GM21529 (cell line): ENCODE measurements at regions not wholly inside any gene's neighbourhood (a gene's known extent, or its start where the extent isn't known, plus 50 kb on each side); places are given as distances from the start of the nearest gene placed in this dataset.

Source experiments
- ATAC-seq: cut with Tn5 transposase; IDR thresholded peaks from one replicate; pipeline ENCODE4 v1.9.1; 2021; ENCODE audit not compliant: unreplicated experiment

- no peak for ATAC-seq
Measured at GRCh38 chr13:63041640-63042414, 1626.2 kb upstream of the PCDH20 start.

- ATAC-seq = no peak
Measured at GRCh38 chr13:63026285-63026797, 1610.7 kb upstream of the PCDH20 start.

GRCh38 chr13:63025741-63026140 lies 1610.1 kb upstream of the PCDH20 start:
- ATAC-seq = no peak

GRCh38 chr13:63024458-63024857 lies 1608.8 kb upstream of the PCDH20 start:
- no peak for ATAC-seq

- no peak for ATAC-seq
Measured at GRCh38 chr13:63011996-63012395, 1596.3 kb upstream of the PCDH20 start.

- ATAC-seq = no peak
Measured at GRCh38 chr13:63010072-63010658, 1594.5 kb upstream of the PCDH20 start.

GRCh38 chr13:63005625-63006024 lies 1590.0 kb upstream of the PCDH20 start:
- ATAC-seq = no peak

GRCh38 chr13:62997696-62998095 lies 1582.0 kb upstream of the PCDH20 start:
- ATAC-seq = no peak

GRCh38 chr13:62997038-62997599 lies 1581.5 kb upstream of the PCDH20 start:
- no peak for ATAC-seq

GRCh38 chr13:62973804-62974203 lies 1558.2 kb upstream of the PCDH20 start:
- ATAC-seq = no peak

- no peak for ATAC-seq
Measured at GRCh38 chr13:62964522-62964921, 1548.9 kb upstream of the PCDH20 start.

- ATAC-seq = no peak
Measured at GRCh38 chr13:62960723-62961122, 1545.1 kb upstream of the PCDH20 start.

GRCh38 chr13:62933809-62934208 lies 1518.2 kb upstream of the PCDH20 start:
- no peak for ATAC-seq

- no peak for ATAC-seq
Measured at GRCh38 chr13:62932256-62932883, 1516.7 kb upstream of the PCDH20 start.

- ATAC-seq = no peak
Measured at GRCh38 chr13:62931853-62932252, 1516.2 kb upstream of the PCDH20 start.

GRCh38 chr13:62924395-62924794 lies 1508.7 kb upstream of the PCDH20 start:
- ATAC-seq = no peak

- ATAC-seq = no peak
Measured at GRCh38 chr13:62920159-62920558, 1504.5 kb upstream of the PCDH20 start.

- ATAC-seq = no peak
Measured at GRCh38 chr13:62919491-62919890, 1503.8 kb upstream of the PCDH20 start.

- no peak for ATAC-seq
Measured at GRCh38 chr13:62910541-62911060, 1495.0 kb upstream of the PCDH20 start.

GRCh38 chr13:62908321-62908720 lies 1492.7 kb upstream of the PCDH20 start:
- ATAC-seq = no peak

- ATAC-seq = no peak
Measured at GRCh38 chr13:62906896-62907295, 1491.2 kb upstream of the PCDH20 start.
